ENCODE measurements at regions not wholly inside any gene's neighbourhood (a gene's known extent, or its start where the extent isn't known, plus 50 kb on each side); places are given as distances from the start of the nearest gene placed in this dataset.
"Not testable (repeated sequence)": the region's sequence is repeated elsewhere in the genome, so short reads cannot be mapped to it uniquely, and the experiment has no call there.

DNA sequence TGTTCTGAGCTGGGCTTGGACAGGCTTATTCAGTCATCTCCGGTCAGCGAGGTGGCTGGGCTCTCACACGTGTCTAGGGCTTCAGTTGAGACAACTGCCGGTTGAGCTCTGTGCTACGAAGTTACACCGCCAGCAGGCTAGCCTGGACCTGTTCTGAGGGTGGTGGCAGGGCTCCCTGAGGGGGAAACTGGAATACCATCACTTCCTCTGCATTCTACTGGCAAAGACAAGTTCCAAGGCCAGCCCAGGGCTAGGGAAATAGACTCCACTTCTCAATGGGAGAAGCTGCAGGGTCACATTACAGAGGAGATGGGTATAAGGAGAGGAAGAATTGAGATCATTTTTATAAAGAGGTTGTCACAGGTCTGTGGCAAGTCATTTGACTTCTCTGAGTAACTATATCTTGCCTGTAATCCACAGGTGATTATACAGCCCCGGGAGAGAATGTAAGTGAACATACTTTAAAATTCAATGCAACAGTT, 106.8 kb upstream of the IL12A start:
- Histone ChIP-seq H3K9ac (ENCODE audit: low read depth in 1 of 3, low read length in 3 of 3) (peak overlapping the region in 2 of 3 donors; percentile 46 to 54), H3K36me3 (ENCODE audit: control insufficient read depth in 3 of 3, insufficient read depth in 3 of 3, low read length in 3 of 3) (peaks cover 0 to 3% (median 0%) of the 10 kb centered on the region in 3 donors), H3K4me3 (ENCODE audit: low read length in 3 of 3) (peak overlapping the region in 1 of 3 donors; percentile 12), H3K4me1 (ENCODE audit: control insufficient read depth in 3 of 3, insufficient read depth in 3 of 3, low read length in 3 of 3) (peaks cover 49 to 54% (median 52%) of the 10 kb centered on the region in 3 donors), H3K27me3 (ENCODE audit: control insufficient read depth in 3 of 3, insufficient read depth in 3 of 3, low read length in 3 of 3) (no peaks in the 10 kb centered on the region), H3K9me3 (ENCODE audit: control insufficient read depth in 3 of 3, low read length in 3 of 3) (no peaks in the 10 kb centered on the region), H3K27ac (ENCODE audit: low read depth, low read length) (peak overlapping the region; percentile 88)

DNA sequence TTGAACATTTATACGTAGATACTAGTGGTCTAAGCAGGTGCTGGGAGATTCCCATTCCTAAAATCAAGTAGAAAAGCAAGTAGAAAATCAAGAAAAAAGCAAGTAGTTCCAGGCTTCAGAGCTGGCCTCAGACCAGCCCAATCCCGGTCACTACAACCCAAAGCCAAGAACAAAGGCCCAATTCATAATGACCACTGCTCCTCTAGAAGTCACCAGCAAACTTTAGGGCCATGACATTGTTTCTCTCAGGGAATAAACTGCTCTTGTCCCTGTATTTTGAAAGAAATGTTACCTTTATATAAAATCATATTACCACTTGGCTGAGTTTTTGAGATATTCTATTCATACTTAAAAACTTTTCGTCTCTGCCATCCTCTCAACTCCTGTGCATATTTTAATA, 106.3 kb upstream of the IL12A start:
- Histone ChIP-seq H3K36me3 (ENCODE audit: control insufficient read depth in 3 of 3, insufficient read depth in 3 of 3, low read length in 3 of 3) (peaks cover 0 to 3% (median 0%) of the 10 kb centered on the region in 3 donors), H3K27ac (ENCODE audit: low read depth, low read length) (peak overlapping the region; percentile 88), H3K4me3 (ENCODE audit: low read length in 3 of 3) (peak overlapping the region in 2 of 3 donors; percentile 8 to 18), H3K4me1 (ENCODE audit: control insufficient read depth in 3 of 3, insufficient read depth in 3 of 3, low read length in 3 of 3) (peaks cover 49 to 54% (median 52%) of the 10 kb centered on the region in 3 donors), H3K9me3 (ENCODE audit: control insufficient read depth in 3 of 3, low read length in 3 of 3) (no peaks in the 10 kb centered on the region), H3K27me3 (ENCODE audit: control insufficient read depth in 3 of 3, insufficient read depth in 3 of 3, low read length in 3 of 3) (no peaks in the 10 kb centered on the region), H3K9ac (ENCODE audit: low read depth in 1 of 3, low read length in 3 of 3) (peak overlapping the region in 2 of 3 donors; percentile 46 to 54)

- Histone ChIP-seq H3K27ac (ENCODE audit: low read depth, low read length) (peak overlapping the region; percentile 88), H3K36me3 (ENCODE audit: control insufficient read depth in 3 of 3, insufficient read depth in 3 of 3, low read length in 3 of 3) (peaks cover 0 to 9% (median 0%) of the 10 kb centered on the region in 3 donors), H3K27me3 (ENCODE audit: control insufficient read depth in 3 of 3, insufficient read depth in 3 of 3, low read length in 3 of 3) (no peaks in the 10 kb centered on the region), H3K4me1 (ENCODE audit: control insufficient read depth in 3 of 3, insufficient read depth in 3 of 3, low read length in 3 of 3) (peaks cover 51 to 54% (median 52%) of the 10 kb centered on the region in 3 donors), H3K4me3 (ENCODE audit: low read length in 3 of 3) (peak overlapping the region; percentile 2 to 18 (median 8)), H3K9ac (ENCODE audit: low read depth in 1 of 3, low read length in 3 of 3) (peak overlapping the region; percentile 45 to 54 (median 46)), H3K9me3 (ENCODE audit: control insufficient read depth in 3 of 3, low read length in 3 of 3) (no peaks in the 10 kb centered on the region)
Measured at GRCh38 chr3:159882790-159883779, 105.5 kb upstream of the IL12A start.

DNA sequence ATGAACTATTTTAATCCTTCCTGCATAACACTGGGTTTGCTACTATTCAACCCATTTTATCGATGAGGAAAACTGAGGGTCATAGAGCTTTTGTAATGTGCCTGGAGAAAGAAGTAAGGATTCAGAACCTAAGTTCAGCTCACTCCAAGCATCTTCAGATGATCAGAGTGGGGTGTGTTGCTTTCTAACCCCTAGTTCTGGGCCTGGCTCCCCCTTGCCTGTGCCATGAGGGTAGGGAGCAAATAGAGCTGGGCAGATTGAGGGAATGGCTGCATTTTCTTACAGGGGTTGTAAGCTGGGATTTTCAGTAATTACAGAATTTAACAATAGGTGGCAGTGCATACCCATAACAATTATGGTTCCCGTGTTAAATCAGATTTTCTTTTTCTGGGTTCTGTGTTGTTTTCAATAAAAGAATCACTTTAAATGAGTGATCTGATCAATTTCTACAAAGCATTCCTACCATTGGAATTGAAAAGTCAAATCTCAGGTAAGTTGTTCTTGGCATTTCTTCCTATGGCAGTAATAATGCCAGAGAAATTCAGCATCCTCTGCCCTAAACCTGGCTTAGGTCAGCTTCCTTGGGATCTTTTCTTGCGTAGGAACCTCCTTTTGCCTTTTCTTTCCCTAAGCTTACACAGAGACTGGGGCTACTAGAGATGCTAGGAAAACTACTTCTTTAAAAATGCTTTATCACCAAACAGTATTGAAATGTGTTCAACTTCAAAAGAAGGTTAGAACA, 103.8 kb upstream of the IL12A start:
- Histone ChIP-seq H3K27ac (ENCODE audit: low read depth, low read length) (no peak overlapping the region), H3K4me3 (ENCODE audit: low read length in 3 of 3) (no peak overlapping the region), H3K36me3 (ENCODE audit: control insufficient read depth in 3 of 3, insufficient read depth in 3 of 3, low read length in 3 of 3) (peaks cover 3 to 22% (median 9%) of the 10 kb centered on the region in 3 donors), H3K9me3 (ENCODE audit: control insufficient read depth in 3 of 3, low read length in 3 of 3) (no peaks in the 10 kb centered on the region), H3K27me3 (ENCODE audit: control insufficient read depth in 3 of 3, insufficient read depth in 3 of 3, low read length in 3 of 3) (no peaks in the 10 kb centered on the region), H3K4me1 (ENCODE audit: control insufficient read depth in 3 of 3, insufficient read depth in 3 of 3, low read length in 3 of 3) (peaks cover 44 to 47% (median 45%) of the 10 kb centered on the region in 3 donors), H3K9ac (ENCODE audit: low read depth in 1 of 3, low read length in 3 of 3) (no peak overlapping the region)

GRCh38 chr3:159886050-159886449, 102.6 kb upstream of the IL12A start:
- H3K4me1 ChIP-seq (ENCODE audit: control insufficient read depth in 3 of 3, insufficient read depth in 3 of 3, low read length in 3 of 3), result peaks cover 33 to 35% (median 35%) of the 10 kb centered on the region in 3 donors
- H3K36me3 ChIP-seq (ENCODE audit: control insufficient read depth in 3 of 3, insufficient read depth in 3 of 3, low read length in 3 of 3), result peaks cover 3 to 22% (median 9%) of the 10 kb centered on the region in 3 donors

GRCh38 chr3:159886530-159886929, 102.1 kb upstream of the IL12A start:
- Histone ChIP-seq H3K4me1 (ENCODE audit: control insufficient read depth in 3 of 3, insufficient read depth in 3 of 3, low read length in 3 of 3) (peaks cover 29 to 30% (median 30%) of the 10 kb centered on the region in 3 donors), H3K36me3 (ENCODE audit: control insufficient read depth in 3 of 3, insufficient read depth in 3 of 3, low read length in 3 of 3) (peaks cover 3 to 24% (median 10%) of the 10 kb centered on the region in 3 donors)
- H3K9ac ChIP-seq (ENCODE audit: low read depth in 1 of 3, low read length in 3 of 3); H3K4me3 ChIP-seq (ENCODE audit: low read length in 3 of 3); H3K9me3 ChIP-seq (ENCODE audit: control insufficient read depth in 3 of 3, low read length in 3 of 3); H3K27me3 ChIP-seq (ENCODE audit: control insufficient read depth in 3 of 3, insufficient read depth in 3 of 3, low read length in 3 of 3); H3K27ac ChIP-seq (ENCODE audit: low read depth, low read length): not testable (repeated sequence)

More at GRCh38 chr3:159886050-159886449, 102.6 kb upstream of the IL12A start:
- no peak overlapping the region for H3K27ac ChIP-seq (ENCODE audit: low read depth, low read length)
- no peak overlapping the region for H3K9ac ChIP-seq (ENCODE audit: low read depth in 1 of 3, low read length in 3 of 3)
- H3K4me3 ChIP-seq (ENCODE audit: low read length in 3 of 3), result no peak overlapping the region
- no peaks in the 10 kb centered on the region for H3K27me3 ChIP-seq (ENCODE audit: control insufficient read depth in 3 of 3, insufficient read depth in 3 of 3, low read length in 3 of 3)
- no peaks in the 10 kb centered on the region for H3K9me3 ChIP-seq (ENCODE audit: control insufficient read depth in 3 of 3, low read length in 3 of 3)

DNA sequence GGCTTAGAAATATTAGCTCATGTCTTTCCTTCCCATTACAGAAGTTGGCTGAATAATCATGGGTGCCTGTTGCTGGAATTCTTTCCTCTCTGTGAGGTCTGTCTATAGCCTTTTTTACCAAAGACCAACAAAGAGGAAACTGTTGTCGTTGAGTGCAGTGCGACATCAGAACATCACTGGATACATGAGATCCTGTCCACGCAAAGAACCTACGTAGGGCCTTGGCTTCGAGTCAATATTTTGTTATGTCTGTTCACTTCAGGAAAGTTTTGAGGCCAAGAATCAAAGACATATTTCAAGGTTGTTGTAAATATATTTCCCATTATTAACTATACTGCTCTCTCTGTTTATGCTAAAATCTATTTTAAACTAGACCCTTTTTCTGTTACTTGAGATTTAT, 101.5 kb upstream of the IL12A start:
- Histone ChIP-seq H3K9me3 (ENCODE audit: control insufficient read depth in 3 of 3, low read length in 3 of 3) (no peaks in the 10 kb centered on the region), H3K27me3 (ENCODE audit: control insufficient read depth in 3 of 3, insufficient read depth in 3 of 3, low read length in 3 of 3) (no peaks in the 10 kb centered on the region), H3K27ac (ENCODE audit: low read depth, low read length) (no peak overlapping the region), H3K4me1 (ENCODE audit: control insufficient read depth in 3 of 3, insufficient read depth in 3 of 3, low read length in 3 of 3) (peaks cover 24 to 27% (median 25%) of the 10 kb centered on the region in 3 donors), H3K36me3 (ENCODE audit: control insufficient read depth in 3 of 3, insufficient read depth in 3 of 3, low read length in 3 of 3) (peaks cover 4 to 30% (median 15%) of the 10 kb centered on the region in 3 donors), H3K9ac (ENCODE audit: low read depth in 1 of 3, low read length in 3 of 3) (no peak overlapping the region), H3K4me3 (ENCODE audit: low read length in 3 of 3) (no peak overlapping the region)

DNA sequence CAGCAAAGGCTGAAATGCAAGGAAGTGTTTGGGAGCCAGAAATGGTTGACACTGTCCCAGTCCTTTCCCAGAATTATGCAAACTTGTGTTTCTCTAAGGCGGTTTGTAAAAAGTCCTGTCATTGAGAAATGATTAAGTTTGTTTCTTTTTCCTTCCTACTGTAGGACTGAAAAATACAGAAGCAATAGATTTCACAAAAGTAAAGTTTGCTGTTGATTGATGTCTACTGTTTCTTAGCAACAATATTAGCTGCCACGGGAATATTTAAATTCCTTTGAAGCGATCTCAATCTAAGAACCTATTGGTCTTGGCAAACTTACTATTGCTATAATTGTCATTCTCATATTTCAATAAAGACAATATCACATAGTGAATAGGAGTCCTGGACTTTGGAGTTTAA, 100.7 kb upstream of the IL12A start:
- Histone ChIP-seq H3K27ac (ENCODE audit: low read depth, low read length) (no peak overlapping the region), H3K36me3 (ENCODE audit: control insufficient read depth in 3 of 3, insufficient read depth in 3 of 3, low read length in 3 of 3) (peaks cover 11 to 37% (median 22%) of the 10 kb centered on the region in 3 donors), H3K27me3 (ENCODE audit: control insufficient read depth in 3 of 3, insufficient read depth in 3 of 3, low read length in 3 of 3) (no peaks in the 10 kb centered on the region), H3K9me3 (ENCODE audit: control insufficient read depth in 3 of 3, low read length in 3 of 3) (no peaks in the 10 kb centered on the region), H3K4me1 (ENCODE audit: control insufficient read depth in 3 of 3, insufficient read depth in 3 of 3, low read length in 3 of 3) (peaks cover 17 to 24% (median 24%) of the 10 kb centered on the region in 3 donors), H3K4me3 (ENCODE audit: low read length in 3 of 3) (no peak overlapping the region), H3K9ac (ENCODE audit: low read depth in 1 of 3, low read length in 3 of 3) (no peak overlapping the region)

DNA sequence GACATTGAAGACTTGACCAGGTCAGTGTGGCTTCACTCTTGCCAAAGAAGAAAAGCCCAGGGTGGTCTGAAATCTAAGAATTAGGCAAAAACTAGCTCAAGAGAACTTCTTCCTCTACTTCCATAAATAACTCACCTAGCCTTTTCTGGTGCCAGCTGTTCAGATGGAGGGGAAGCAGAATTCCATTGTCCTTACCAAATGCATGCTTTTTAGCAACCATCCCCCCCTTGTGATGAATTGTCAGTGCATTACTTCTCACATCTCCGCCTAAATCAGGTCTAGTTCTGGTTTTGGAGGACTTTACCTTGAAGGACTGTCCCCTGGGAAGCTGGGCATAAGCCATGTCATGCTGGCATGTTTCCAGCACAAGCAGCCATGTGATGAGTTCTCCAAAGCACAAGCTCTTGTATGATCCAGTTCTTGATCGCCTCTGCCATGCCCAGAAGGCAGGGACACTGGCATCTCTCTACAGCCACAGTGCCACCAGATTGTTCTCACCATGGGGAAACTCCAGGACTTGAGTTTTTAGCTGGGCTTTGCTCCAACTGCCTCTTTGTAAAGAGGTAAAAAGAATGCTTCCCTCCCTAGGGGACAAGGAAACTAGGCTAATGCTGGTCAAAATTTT, 96.4 kb upstream of the IL12A start:
- H3K36me3 ChIP-seq (ENCODE audit: control insufficient read depth in 3 of 3, insufficient read depth in 3 of 3, low read length in 3 of 3), result peaks cover 21 to 61% (median 40%) of the 10 kb centered on the region in 3 donors
- H3K27me3 ChIP-seq (ENCODE audit: control insufficient read depth in 3 of 3, insufficient read depth in 3 of 3, low read length in 3 of 3), result no peaks in the 10 kb centered on the region
- peak overlapping the region in 1 of 3 donors; percentile 25 for H3K9ac ChIP-seq (ENCODE audit: low read depth in 1 of 3, low read length in 3 of 3)
- H3K4me1 ChIP-seq (ENCODE audit: control insufficient read depth in 3 of 3, insufficient read depth in 3 of 3, low read length in 3 of 3), result peaks cover 6 to 14% (median 10%) of the 10 kb centered on the region in 3 donors
- no peak overlapping the region for H3K27ac ChIP-seq (ENCODE audit: low read depth, low read length)
- H3K9me3 ChIP-seq (ENCODE audit: control insufficient read depth in 3 of 3, low read length in 3 of 3), result no peaks in the 10 kb centered on the region
- H3K4me3 ChIP-seq (ENCODE audit: low read length in 3 of 3), result no peak overlapping the region
